Thyroid gland (tissue), 4 donors: ENCODE measurements at regions not wholly inside any gene's neighbourhood (a gene's known extent, or its start where the extent isn't known, plus 50 kb on each side); places are given as distances from the start of the nearest gene placed in this dataset.

Experiments
- DNase-seq, 2 donors: peaks; one replicate each; pipeline ENCODE4 v3.0.0-alpha.2; 2019
- H3K27ac ChIP-seq, 3 donors: fragments of 200-600 bp; sonication (generic); 1 replicate in 2 of 3; 2 replicates in 1 of 3; pipeline ENCODE4 v1.5.1; 2016 to 2019; ENCODE audit warnings: mild to moderate bottlenecking in 1 of 3, moderate library complexity in 1 of 3
- H3K27me3 ChIP-seq: fragments of 200-600 bp; sonication (generic); one replicate; pipeline ENCODE4 v1.5.1; 2019
- H3K36me3 ChIP-seq, 2 donors: fragments of 200-600 bp; sonication (generic); one replicate each; pipeline ENCODE4 v1.5.1; 2016 to 2019
- H3K4me1 ChIP-seq, 2 donors: fragments of 200-600 bp; sonication (generic); one replicate each; pipeline ENCODE4 v1.5.1; 2017 to 2019
- H3K4me3 ChIP-seq, 3 donors: fragments of 200-600 bp; sonication (generic); replicated peaks in 1 of 3; 1 replicate in 2 of 3; 2 replicates in 1 of 3; pipeline ENCODE4 v1.5.1; 2016; ENCODE audit warnings: mild to moderate bottlenecking in 1 of 3
- H3K9me3 ChIP-seq: fragments of 200-600 bp; sonication (generic); one replicate; pipeline ENCODE4 v1.5.1; 2017
- CTCF ChIP-seq, 6 experiments: fragments of 200-600 bp in 3 of 6; fragments of 450-650 bp in 3 of 6; sonication (generic) in 3 of 6; IDR thresholded peaks; one replicate each; pipeline ENCODE4 v1.5.1; 2016 to 2019; ENCODE audit warnings: antibody characterized with exemption in 6 of 6, mild to moderate bottlenecking in 2 of 6, inconsistent platforms in 1 of 6, moderate library complexity in 1 of 6
- POLR2A ChIP-seq, 2 donors: fragments of 450-650 bp; IDR thresholded peaks; one replicate each; pipeline ENCODE4 v1.6.1; 2017; ENCODE audit warnings: antibody characterized with exemption in 2 of 2, mild to moderate bottlenecking in 2 of 2, moderate library complexity in 1 of 2
- WGBS, 2 donors: methylation state at CpG; one replicate each; pipeline ENCODE4 v1.1.5; 2017; 5-methylcytosine and 5-hydroxymethylcytosine counted together
- intact Hi-C: fragments of 100-400 bp; cut with DNase I; formaldehyde crosslinking; loops from one replicate; pipeline ENCODE4 v1.15.1; 2023

GRCh38 chr2:185531721-185532120 lies 206.9 kb upstream of the FSIP2 start:
- no peak for TF ChIP-seq POLR2A (IDR thresholded peaks at IDR 0.05)
- TF ChIP-seq CTCF (IDR thresholded peaks at IDR 0.05) = no peak
- 55 to 64% methylated on average over 2 of the region's 2 CpGs for WGBS, 2 donors
- H3K27me3 ChIP-seq = no peaks in the 10 kb centered on the region
- intact Hi-C loops = no loop called here
- no peak for DNase-seq
- H3K4me1 ChIP-seq = no peaks in the 10 kb centered on the region
- no peak overlapping the region for H3K4me3 ChIP-seq
- H3K36me3 ChIP-seq = no peaks in the 10 kb centered on the region
- H3K9me3 ChIP-seq = no peaks in the 10 kb centered on the region
- H3K27ac ChIP-seq = no peak overlapping the region

DNA sequence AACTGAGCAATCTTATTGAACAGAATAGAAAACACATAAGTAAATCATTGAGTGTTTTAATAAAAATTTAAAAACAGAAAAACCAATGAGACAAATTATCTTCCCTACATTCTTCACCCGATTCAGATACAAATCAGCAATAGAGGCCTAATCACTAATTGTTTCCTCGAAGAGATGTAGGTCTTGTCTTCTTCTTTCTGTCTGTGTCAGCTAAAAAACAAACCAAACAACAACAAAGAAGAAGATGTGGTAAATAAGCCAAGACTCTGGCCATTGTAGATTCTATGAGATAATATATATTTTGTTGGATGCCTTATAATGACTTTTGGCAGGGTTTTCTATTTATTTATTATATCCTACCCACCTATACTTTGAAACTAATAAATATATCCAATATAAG lies 200.9 kb upstream of the FSIP2 start:
- no peaks in the 10 kb centered on the region for H3K4me1 ChIP-seq

GRCh38 chr2:185567196-185567595 lies 171.4 kb upstream of the FSIP2 start:
- intact Hi-C loops = no loop called here
- Histone ChIP-seq H3K4me3 (no peak overlapping the region), H3K27ac (no peak overlapping the region), H3K4me1 (no peaks in the 10 kb centered on the region), H3K9me3 (no peaks in the 10 kb centered on the region), H3K27me3 (no peaks in the 10 kb centered on the region), H3K36me3 (no peaks in the 10 kb centered on the region)
- no peak for TF ChIP-seq POLR2A (IDR thresholded peaks at IDR 0.05)
- TF ChIP-seq CTCF (IDR thresholded peaks at IDR 0.05) = no peak
- DNase-seq = no peak
- 76 to 77% methylated on average over 2 of the region's 2 CpGs for WGBS, 2 donors

More for the DNA sequence above, 200.9 kb upstream of the FSIP2 start:
- no peak overlapping the region for H3K27ac ChIP-seq
- TF ChIP-seq POLR2A (IDR thresholded peaks at IDR 0.05) (no peak), CTCF (IDR thresholded peaks at IDR 0.05) (no peak)
- no peaks in the 10 kb centered on the region for H3K36me3 ChIP-seq
- WGBS, 2 donors = 87 to 92% methylated on average over 2 of the region's 2 CpGs
- no peaks in the 10 kb centered on the region for H3K27me3 ChIP-seq
- H3K9me3 ChIP-seq = no peaks in the 10 kb centered on the region
- no peak for DNase-seq
- intact Hi-C loops = no loop called here
- no peak overlapping the region for H3K4me3 ChIP-seq

DNA sequence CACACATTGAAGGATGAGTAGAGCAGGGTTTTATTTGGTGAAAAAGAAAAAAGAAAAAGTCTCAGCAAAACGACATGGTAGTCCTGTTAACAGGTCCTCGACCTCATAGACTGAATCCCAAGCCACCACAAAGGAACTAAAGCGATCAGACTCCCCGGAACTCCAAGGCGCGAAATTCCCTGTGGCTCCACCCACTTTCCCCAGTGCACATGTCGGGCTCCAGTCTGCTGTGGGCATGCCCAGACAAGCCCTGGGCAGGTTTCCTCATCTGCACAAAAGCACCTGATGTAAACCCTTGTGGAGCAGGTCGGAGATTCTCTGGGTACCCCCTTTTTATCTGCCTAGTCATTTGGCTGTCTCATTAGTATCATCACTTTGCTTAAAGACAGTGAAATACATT lies 170.7 kb upstream of the FSIP2 start:
- Histone ChIP-seq H3K9me3 (no peaks in the 10 kb centered on the region), H3K36me3 (no peaks in the 10 kb centered on the region), H3K27me3 (no peaks in the 10 kb centered on the region), H3K4me3 (no peak overlapping the region), H3K27ac (no peak overlapping the region), H3K4me1 (no peaks in the 10 kb centered on the region)
- WGBS, 2 donors = 87 to 88% methylated on average over 8 of the region's 8 CpGs
- TF ChIP-seq CTCF (IDR thresholded peaks at IDR 0.05) (no peak), POLR2A (IDR thresholded peaks at IDR 0.05) (no peak)
- DNase-seq = no peak
- intact Hi-C loops = no loop called here

- no peak overlapping the region for H3K4me3 ChIP-seq
- intact Hi-C loops = no loop called here
- no peak for TF ChIP-seq POLR2A (IDR thresholded peaks at IDR 0.05)
- no peak overlapping the region for H3K27ac ChIP-seq
- no peaks in the 10 kb centered on the region for H3K36me3 ChIP-seq
- H3K9me3 ChIP-seq = no peaks in the 10 kb centered on the region
- H3K4me1 ChIP-seq = no peaks in the 10 kb centered on the region
- WGBS, 2 donors = 78 to 79% methylated on average over 3 of the region's 3 CpGs
- no peaks in the 10 kb centered on the region for H3K27me3 ChIP-seq
- no peak for DNase-seq
Observed at GRCh38 chr2:185578322-185578721, 160.3 kb upstream of the FSIP2 start.
